DMS153 treated with DMSO at 0.1 percent for 48 hours (cell line): ENCODE measurements at regions not wholly inside any gene's neighbourhood (a gene's known extent, or its start where the extent isn't known, plus 50 kb on each side); places are given as distances from the start of the nearest gene placed in this dataset.

ENCODE experiments used
- DNase-seq: peaks from one replicate; lab custom pipeline; 2025; ENCODE audit not compliant: unreplicated experiment; lab: John Stamatoyannopoulos, UW

- no peak for DNase-seq
These were observed 262.0 kb upstream of the KCNH8 start for GRCh38 chr3:18886331-18886730.

GRCh38 chr3:18885612-18886011, 262.7 kb upstream of the KCNH8 start:
- no peak for DNase-seq

- DNase-seq: no peak
These were observed 264.7 kb upstream of the KCNH8 start for GRCh38 chr3:18883571-18883970.

GRCh38 chr3:18880691-18881090, 267.6 kb upstream of the KCNH8 start:
- DNase-seq: no peak

- DNase-seq: no peak
These were observed 275.8 kb upstream of the KCNH8 start for GRCh38 chr3:18872466-18872865.

- no peak for DNase-seq
These were observed 277.7 kb upstream of the KCNH8 start for GRCh38 chr3:18870642-18871041.

- DNase-seq: no peak
These were observed 278.2 kb upstream of the KCNH8 start for GRCh38 chr3:18870074-18870640.

- DNase-seq: no peak
These were observed 279.2 kb upstream of the KCNH8 start for GRCh38 chr3:18868911-18869689.

- no peak for DNase-seq
These were observed 281.4 kb upstream of the KCNH8 start for GRCh38 chr3:18866899-18867298.

- no peak for DNase-seq
These were observed 283.2 kb upstream of the KCNH8 start for GRCh38 chr3:18864933-18865731.

- no peak for DNase-seq
These were observed 286.2 kb upstream of the KCNH8 start for GRCh38 chr3:18862077-18862476.

- DNase-seq: no peak
These were observed 287.2 kb upstream of the KCNH8 start for GRCh38 chr3:18861137-18861536.

- DNase-seq: no peak
These were observed 295.0 kb upstream of the KCNH8 start for GRCh38 chr3:18853269-18853668.

- DNase-seq: no peak
These were observed 300.6 kb upstream of the KCNH8 start for GRCh38 chr3:18847583-18848197.

- DNase-seq: no peak
These were observed 304.3 kb upstream of the KCNH8 start for GRCh38 chr3:18843983-18844382.

GRCh38 chr3:18843188-18843587, 305.1 kb upstream of the KCNH8 start:
- DNase-seq: no peak

GRCh38 chr3:18841422-18842343, 306.6 kb upstream of the KCNH8 start:
- DNase-seq: no peak

GRCh38 chr3:18840535-18841137, 307.7 kb upstream of the KCNH8 start:
- DNase-seq: no peak

- no peak for DNase-seq
These were observed 309.6 kb upstream of the KCNH8 start for GRCh38 chr3:18838758-18839157.

GRCh38 chr3:18837137-18837755, 311.1 kb upstream of the KCNH8 start:
- no peak for DNase-seq
